ENCODE measurements at regions not wholly inside any gene's neighbourhood (a gene's known extent, or its start where the extent isn't known, plus 50 kb on each side); places are given as distances from the start of the nearest gene placed in this dataset.
A peak's percentile ranks its signal among the peaks of the same experiment; 100 is the strongest.

DNA sequence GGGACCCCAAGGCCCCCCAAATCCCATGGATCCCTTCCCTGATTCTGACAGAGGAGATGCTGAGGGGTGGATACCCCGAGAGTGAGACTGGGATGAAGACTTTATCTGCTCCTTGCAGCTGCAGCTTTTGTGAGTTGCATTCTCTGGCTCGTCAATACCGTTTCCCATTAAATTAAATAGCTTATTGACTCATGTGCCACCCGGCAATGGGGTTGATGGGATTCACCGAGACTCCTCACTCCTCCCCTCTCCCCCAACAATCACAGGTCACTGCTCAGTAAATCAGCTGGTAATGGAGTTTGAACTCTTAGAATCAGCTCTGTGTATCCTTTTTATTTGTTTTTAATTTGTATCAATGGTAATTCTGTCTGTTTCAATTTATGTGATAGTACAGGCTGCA lies 337.5 kb upstream of the PLXNA2 start:
- no peak for DNase-seq

DNA sequence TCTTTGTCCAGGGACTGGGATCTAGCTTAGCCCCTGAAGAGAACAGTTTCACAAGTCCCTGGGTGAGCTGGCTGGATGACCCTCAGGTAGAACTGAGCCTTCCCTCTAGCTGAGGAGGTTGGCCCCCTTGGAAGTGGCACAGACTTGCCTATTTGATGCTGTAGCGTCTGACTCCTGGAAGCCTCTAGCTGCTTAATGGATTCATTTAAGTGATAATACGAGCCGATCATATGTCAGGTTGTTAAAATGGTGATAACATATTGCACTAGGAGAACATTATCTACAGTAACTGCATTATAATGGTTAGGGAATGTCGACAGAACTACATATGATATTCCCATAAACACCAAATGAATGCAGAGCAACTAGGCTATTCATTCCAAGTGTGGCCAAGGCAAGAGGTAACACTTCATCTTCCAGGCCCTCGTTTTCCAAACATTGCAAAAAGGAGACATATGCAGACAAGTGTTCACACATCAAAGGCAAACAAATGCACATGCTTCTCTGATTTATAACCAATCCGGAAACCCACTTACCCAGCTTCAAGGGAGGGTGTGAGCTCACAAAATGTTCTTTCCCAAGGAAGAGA lies 340.1 kb upstream of the PLXNA2 start:
- DNase-seq: no peak

DNA sequence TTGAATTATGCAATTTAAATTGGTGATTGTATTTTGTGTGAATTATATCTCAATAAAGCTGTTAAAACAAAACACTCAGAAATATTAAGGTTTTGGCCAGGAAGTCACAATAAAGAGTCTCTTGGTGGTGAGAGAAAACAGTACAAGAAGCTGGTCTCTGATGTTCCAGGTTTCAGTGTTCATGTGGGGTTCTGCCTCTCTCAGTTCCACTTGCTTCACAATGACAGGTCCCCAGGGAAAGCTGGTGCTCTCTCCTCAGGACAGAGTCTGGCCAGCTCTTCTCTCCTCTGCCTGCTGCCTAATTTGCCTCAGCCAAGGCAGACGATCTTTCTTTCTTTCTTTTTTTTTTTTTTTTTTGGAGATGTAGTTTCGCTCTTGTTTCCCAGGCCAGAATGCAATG lies 342.9 kb upstream of the PLXNA2 start:
- no peak for DNase-seq

- DNase-seq: no peak
Measured at GRCh38 chr1:208593306-208594006, 349.3 kb upstream of the PLXNA2 start.

GRCh38 chr1:208595236-208595635 lies 351.1 kb upstream of the PLXNA2 start:
- DNase-seq: no peak

DNA sequence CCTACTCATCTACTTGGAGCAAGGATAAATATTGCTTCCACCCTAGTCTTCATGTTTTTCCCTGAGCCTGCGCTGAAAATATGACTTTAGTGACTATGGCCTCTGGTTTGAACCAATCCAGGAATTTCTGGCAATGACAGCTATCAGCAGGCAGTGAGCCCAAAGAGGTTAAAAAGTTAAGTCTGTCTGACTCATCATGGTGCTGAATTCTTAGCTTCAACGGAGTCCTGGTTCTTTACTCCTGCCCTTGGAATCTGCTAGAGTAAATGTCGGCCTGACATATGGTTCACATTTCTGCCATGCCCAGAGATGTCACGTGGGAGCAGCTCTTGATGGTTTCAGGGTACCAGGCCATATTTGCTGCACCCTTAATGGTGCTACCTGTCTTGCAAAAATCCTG lies 351.6 kb upstream of the PLXNA2 start:
- no peak for DNase-seq

- DNase-seq: no peak
Measured at GRCh38 chr1:208597571-208597970, 353.4 kb upstream of the PLXNA2 start.

DNA sequence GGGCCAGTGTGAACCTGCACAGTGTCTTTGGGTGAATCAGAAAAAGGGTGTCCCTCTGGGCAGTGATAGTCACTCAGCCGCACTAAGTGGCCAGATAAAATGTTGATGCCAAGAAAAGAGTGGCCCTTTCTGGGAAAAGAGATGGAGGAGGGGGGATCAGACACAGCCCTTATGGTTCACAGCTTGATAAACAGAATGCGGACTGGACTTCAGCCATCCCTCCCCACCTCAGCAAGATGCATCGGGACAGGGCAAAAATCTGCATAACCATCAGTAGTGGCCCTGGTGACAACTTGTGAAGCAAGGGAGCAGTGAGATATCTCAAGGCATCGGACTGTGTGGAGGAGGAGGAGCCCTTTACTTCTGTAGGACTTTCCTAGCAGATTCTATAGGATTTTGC lies 353.8 kb upstream of the PLXNA2 start:
- DNase-seq: no peak

- no peak for DNase-seq
Measured at GRCh38 chr1:208599063-208599462, 354.9 kb upstream of the PLXNA2 start.

- DNase-seq: no peak
Measured at GRCh38 chr1:208600456-208601190, 356.4 kb upstream of the PLXNA2 start.

GRCh38 chr1:208601561-208601960 lies 357.4 kb upstream of the PLXNA2 start:
- peak in 1 of 51 donors; percentile 4 for DNase-seq

- no peak for DNase-seq
Measured at GRCh38 chr1:208603721-208604120, 359.5 kb upstream of the PLXNA2 start.

DNA sequence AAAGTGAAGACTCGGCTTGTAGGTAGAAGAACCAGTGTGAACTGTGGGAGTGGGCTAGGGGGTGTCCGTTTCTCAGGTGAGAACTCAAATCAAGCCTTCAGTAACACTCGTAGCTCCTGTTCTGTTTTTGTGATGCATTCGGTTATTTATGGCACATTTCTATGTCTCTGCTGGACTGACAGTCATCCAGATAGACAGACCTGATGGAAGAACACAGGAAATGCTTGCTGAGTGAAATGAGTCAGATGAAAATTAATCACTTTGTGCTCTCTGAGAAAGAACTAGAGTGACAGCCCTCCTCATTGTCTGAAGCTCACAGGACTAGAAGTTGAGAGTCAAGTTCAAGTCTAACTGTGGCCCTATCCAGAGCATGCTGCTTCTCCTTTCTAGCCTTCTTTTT lies 360.1 kb upstream of the PLXNA2 start:
- no peak for DNase-seq

- DNase-seq: no peak
Measured at GRCh38 chr1:208606959-208607358, 362.8 kb upstream of the PLXNA2 start.

DNA sequence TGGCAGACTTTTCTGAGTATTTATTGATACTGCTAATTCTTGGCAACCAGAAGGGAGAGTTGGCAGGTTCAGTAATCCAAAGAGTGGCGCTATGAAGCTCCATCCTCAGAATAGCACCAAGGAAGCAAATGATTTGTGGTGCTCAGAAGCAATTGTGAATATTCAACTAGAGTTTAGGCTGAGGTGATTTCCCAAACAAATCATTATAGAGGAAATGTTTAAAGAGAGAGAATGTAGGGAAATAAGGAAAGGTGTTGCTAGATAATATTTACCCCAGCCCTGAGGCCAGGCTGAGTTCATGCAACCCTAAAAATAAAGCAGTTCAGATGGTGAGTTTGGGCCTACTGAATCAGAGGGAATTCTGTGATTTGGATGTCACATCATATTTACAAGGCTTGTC lies 363.4 kb upstream of the PLXNA2 start:
- no peak for DNase-seq

GRCh38 chr1:208614610-208615009 lies 370.4 kb upstream of the PLXNA2 start:
- no peak for DNase-seq

- DNase-seq: no peak
Measured at GRCh38 chr1:208615371-208615770, 371.2 kb upstream of the PLXNA2 start.

GRCh38 chr1:208616776-208617175 lies 372.6 kb upstream of the PLXNA2 start:
- DNase-seq: no peak

DNA sequence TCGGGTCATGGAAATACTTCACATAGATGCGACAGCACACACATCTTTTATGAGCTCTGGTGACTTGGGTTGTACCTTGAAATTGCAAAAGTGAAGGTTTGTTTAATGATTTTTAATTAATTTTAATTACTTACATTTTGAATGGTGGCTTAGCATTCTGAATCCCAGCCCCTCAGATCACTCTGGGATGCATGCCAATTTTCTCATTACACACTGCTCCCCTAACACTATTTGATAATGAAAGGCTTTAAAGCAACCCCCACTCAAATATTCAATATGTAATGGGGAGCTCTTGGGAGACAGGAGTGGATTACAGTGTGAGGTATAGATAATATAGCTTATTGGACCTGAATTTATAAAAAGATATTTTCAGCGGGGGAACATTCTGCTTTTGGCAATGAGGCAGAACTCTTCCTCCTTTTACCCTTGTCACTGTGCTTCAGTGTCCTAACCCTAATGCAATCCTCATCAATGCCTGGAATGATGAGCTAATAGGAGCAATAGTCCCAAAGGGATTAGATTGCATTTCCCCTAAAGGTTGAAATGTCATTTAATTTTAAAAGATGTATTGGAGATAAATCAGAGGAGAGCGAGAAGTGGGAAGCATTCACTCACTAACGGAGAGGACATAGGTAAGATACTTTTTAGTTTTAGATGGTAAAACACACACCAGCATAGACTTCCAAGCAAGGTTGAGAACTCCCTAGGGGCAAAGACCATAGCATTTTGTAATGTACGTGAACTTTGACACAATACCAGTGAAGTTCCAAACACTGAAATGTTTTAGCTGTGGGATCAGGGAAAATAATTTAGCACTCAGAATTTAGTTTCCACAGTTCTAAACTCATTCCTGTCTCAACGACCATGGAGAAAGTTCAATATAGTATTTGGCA lies 384.1 kb upstream of the PLXNA2 start:
- no peak for DNase-seq

GRCh38 chr1:208631092-208631491 lies 386.9 kb upstream of the PLXNA2 start:
- peak in 3 of 51 donors; percentile 4 to 8 (median 8) for DNase-seq

- no peak for DNase-seq
Measured at GRCh38 chr1:208631506-208631905, 387.3 kb upstream of the PLXNA2 start.

Data from hypothalamus (tissue), 51 donors.